Ecto neural progenitor cell (in vitro differentiated cells): ENCODE measurements at regions not wholly inside any gene's neighbourhood (a gene's known extent, or its start where the extent isn't known, plus 50 kb on each side); places are given as distances from the start of the nearest gene placed in this dataset.
"Not testable (repeated sequence)": the region's sequence is repeated elsewhere in the genome, so short reads cannot be mapped to it uniquely, and the experiment has no call there.

Source experiments
- DNase-seq: peaks from one replicate; pipeline ENCODE4 v3.0.0-alpha.2; 2018; ENCODE audit warnings: low spot score

DNA sequence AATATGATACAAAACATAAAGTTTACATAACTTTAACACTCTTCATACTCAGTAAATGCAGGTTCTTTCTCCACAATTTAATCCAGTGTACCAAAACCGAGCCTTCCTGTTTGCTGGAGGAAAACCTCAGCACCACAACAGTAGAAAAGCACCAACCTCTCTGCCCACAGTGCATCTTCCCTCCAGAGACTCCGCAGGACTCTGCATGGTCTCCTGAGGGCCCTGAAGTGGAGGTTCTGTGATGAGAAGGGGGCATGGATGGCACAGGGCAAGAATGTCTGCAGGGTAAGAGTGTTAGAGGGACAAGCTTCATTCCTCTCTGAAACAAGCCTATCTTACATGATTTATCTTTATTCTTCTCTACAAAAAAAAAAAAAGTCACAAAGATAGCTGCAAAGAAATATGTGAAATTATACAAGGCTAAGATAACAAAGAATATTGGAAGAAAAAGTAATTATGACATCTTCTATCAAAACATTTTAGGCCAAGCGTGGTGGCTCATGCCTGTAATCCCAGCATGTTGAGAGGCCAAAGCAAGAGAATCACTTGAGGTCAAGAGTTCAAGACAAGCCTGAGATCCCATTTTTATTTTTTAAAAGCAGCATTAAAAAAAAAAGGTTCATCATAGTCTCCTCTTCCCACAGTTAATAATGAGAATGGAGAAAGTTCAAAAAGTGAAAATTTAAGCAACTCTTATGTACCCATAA is 102.0 kb downstream of the VPREB1 start:
- no peak for DNase-seq

DNA sequence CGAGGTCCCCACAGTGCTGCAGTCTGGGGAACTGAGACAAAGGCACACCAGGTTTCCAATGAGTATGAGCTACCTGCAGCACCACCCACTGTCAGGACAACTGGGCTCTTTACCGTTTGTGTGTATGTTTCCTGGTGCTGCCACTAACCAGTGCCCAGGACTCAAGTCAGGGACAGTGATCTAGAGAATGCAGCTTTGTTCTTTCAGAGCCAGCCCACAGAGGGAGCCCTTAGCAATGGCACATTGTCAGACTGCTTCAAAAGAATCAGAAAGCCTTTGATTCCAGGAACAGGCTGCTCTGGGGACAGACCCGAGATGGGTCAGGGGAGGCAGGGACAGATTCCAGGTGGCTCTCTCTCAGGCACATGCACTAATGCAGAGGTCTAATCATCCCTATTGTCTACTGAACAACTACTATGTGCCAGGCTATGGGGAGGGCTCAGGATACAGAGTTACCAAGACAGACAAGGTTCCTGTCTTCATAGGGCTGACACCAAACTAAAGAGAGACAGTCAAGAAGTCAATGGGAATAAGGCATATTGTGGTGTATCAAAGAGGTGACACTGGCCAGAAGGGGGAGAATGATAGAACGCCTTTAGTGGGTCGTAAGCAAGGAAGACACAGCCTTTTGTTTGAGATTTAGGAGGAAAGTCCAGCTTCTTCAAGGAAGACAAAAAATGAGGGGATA is 103.7 kb downstream of the VPREB1 start:
- peak; percentile 61 for DNase-seq

DNA sequence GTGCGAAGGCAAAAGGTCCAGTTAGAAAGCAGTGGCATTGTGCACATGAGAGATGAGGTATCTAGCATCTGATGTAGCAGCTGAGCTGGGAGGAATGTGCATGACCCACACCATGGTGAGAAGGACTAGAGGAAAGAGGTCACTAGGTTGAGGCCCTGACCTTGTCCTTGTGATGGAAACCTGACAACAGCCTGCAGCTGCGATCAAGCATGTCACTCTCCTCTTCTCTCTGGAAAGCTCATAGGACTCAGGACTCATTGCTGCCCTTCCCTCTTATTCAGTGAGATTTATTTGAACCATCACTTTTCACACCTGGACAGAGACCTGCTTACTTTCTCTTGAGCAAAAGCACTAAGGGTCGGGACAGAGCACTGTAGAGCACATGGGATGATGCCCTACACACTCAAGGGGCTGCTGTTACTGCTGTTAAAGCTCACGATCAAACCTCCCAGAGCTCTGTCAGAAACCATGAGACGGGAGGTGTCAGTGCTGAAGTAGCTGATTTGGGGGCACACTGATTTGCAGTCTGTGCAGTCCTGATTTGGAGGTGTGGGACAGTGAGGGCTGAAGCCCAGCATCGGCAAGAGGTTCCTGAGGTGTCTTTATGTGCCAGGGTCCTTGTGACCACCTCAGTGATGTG is 104.3 kb downstream of the VPREB1 start:
- DNase-seq: no peak

DNA sequence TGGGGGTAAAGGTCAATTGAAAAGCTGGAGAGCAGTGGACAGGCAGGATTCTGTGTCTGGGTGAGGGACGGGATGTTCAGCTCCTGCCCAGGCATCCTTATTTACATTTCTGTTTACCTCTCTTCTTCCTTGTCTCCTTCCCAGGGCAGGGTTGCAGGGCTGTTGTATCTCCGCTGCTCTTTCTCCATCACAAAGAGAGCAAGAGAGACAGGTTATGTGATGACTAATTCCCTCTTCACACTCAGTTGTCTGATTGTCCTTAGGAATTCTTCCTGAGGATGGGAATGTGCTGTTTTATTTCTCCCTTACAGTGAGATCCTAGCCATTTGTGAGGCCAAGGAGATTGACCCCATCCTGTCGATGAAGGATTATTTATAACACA is 104.9 kb downstream of the VPREB1 start:
- no peak for DNase-seq

DNA sequence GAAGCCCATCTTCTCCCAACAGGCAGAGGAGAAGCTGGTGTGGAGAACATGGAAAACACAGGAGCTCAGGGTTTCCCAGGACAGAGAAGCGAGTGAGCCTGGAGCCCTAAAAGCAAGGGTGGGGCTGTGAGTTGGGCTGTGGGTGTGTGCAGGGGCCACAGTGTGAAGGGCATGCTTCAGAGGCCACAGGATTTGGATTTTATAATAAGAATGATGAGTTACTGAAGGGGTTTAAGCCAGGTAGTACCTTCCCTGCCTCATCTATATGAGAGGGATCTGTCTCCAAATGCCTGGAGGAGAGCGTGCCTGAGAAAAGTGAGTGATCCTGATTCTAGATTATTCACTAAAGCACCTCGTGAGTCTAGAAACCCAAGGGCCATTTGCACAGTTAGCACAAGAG is 106.8 kb downstream of the VPREB1 start:
- no peak for DNase-seq

DNA sequence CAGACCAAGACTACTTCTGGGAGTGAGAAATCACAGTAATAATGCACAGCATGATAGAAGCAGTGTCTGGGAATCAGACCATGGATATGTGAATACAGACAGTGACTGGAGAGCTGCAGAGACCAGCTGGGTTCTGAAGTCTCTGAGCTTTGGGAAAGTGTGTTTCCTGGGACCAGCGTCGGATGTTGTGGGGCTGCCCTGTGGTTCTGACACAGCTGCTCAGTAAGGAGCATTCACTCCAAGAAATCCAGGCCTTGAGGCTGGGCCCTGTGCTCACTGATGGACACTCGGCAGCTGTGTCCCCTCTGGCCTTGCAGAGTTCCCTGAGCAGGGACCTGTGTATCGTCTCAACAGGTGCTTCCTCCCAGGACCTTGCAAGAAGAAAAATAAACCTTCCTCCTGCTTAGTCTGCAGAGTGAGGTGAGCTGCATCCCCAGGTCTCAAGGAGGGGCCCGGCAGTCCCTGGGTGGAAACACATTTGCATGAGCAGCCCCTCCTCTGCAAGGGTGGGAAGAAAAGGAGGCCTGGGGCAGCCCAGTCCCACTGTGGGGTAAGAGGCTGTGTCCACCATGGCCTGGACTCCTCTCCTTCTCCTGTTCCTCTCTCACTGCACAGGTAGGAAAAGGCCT is 107.9 kb downstream of the VPREB1 start:
- no peak for DNase-seq

DNA sequence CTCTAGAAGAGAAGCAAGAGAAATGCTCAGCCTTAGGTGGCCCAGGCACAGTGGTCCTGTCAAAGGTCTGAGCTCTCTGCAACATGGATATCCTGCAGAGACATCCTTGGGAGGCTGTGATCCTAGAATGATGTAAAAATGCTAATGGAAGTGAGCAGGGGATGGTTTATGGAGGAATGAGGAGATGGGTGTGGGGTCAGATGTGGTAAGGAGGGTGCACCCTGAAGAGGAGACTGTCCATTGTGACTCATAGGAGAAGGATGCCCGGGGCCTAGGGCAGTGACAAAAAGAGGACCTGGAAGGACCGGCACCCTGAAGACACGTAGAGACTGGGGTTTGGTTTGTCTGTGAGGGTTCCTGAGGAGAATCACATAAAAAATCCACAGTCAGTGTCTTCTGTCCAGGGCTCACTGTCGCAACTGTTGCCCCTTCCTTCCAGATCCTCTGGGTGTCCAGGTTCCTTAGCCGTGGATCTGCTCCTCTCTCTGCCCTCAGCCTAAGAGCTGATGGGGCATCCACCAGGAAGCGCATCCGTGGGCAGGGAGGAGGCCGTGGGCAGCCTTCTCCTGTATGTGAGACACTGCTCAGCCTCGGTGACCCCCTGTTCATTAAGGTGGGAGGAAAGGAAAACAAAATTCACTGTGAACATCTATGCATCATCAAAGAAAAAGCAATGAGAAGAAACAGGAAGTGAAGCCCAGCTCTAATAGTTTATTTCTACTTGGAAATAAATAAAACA is 110.7 kb downstream of the VPREB1 start:
- DNase-seq: no peak

DNA sequence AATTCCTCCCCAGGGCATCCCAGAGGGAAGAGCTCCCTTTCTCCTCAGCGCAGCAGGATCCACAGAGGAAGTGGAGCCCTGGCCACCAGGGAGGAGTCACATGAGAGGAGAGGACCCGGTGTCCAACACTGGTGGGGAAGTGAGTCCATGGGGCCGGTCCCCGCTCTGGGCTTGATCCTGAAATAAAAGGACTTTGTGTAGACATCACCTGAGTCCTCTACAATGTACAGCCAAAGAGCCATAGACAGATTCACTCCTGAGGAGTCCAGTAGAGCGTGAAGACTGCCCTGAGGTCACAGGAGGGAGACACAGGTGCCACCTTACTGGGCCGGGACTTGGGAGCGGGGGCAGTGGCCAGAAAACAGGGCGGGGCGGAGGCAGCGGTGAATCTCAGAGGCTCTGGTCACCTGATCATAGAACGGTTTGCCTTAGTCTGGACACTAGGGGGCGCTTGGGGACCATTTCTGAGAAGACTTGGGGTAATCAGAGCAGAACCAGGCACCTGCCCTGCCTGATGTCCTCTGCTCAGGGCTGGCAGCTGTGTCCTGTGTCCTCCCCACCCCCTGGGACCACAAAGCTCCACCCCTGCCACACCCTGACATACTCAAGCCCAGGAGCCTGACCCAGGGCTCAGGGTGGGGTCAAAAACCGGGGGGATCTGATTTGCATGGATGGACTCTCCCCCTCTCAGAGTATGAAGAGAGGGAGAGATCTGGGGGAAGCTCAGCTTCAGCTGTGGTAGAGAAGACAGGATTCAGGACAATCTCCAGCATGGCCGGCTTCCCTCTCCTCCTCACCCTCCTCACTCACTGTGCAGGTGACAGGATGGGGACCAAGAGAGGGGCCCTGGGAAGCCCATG is 112.7 kb downstream of the VPREB1 start:
- DNase-seq: peak; percentile 91

DNA sequence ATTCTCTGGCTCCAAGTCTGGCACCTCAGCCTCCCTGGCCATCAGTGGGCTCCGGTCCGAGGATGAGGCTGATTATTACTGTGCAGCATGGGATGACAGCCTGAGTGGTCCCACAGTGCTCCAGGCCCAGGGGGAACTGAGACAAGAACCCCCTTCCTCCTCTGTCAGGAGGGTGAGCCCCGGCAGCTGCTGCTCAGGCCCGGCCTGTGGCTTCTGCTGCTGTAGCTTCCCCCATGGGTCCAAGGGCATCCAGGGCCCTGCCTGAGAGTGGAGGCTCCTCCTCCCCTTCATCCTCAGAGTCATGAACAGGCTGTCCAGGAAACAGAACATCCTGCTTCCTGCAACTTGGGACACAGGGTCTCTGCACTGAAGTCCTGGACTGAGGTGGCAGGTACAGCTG is 113.6 kb downstream of the VPREB1 start:
- no peak for DNase-seq

DNA sequence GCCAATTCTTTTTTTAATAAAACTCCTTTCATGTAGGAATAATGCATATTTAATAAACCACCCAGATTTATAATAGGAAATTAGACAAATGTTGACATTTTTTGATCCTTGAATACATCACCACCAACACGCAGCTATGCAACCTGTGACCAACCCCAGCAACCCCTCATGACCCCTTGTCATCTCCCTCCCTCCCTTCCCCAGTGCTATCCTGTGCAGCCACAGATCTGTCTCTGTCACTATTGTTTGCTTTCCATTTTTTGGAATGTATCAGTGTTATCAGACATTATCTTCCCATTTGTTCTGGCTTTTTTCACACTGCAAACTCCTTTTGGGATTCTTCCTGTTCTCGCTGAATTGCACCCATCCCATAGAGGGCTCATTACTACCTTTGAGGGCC is 114.1 kb downstream of the VPREB1 start:
- DNase-seq: no peak

DNA sequence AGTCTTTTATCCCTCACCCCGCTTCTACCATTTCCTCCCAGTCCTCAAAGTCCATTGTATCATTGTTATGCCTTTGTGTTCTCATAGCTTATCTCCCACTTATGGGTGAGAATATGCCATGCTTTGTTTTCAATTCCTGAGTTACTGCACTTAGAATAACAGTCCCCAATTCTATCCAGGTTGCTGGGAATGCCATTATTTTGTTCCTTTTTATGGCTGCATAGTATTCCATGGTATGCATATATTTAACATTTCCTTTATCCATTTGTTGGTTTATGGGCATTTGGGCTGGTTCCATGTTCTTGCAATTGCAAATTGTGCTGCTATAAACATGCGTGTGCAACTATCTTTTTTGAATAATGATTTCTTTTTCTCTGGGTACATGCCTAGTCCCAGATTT is 114.9 kb downstream of the VPREB1 start:
- no peak for DNase-seq

DNA sequence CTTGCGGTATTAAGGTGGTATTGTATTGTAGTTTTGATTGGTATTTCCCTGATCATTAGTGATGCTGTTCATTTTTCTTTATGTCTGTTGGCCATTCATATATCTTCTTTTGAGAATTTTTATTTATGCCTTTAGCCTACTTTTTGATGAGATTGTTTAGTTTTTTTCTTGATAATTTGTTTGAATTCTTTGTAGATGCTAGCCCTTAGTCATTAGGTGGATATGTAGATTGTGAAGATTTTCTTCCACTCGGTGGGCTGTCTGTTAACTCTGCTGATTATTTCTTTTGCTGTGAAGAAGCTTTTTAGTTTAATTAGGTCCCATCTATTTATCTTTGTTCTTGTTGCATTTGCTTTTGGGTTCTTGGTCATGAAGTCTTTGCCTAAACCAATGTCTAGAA is 115.4 kb downstream of the VPREB1 start:
- no peak for DNase-seq

DNA sequence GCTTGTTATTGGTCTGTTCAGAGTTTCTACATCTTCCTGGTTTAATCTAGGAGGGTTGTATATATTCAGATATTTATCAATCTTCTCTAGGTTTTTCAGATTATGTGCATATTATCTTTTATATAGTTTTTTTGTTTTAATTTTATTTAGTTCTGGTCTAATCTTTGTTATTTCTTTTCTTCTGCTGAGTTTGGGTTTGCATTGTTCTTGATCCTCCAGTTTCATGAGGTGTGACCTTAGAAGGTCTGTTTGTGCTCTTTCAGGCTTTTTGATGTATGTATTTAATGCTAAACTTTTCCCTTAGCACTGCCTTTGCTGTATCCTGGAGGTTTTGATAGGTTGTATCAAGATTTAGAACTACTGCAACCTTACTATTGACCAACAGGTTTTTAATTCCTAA is 117.7 kb downstream of the VPREB1 start:
- no peak for DNase-seq

DNA sequence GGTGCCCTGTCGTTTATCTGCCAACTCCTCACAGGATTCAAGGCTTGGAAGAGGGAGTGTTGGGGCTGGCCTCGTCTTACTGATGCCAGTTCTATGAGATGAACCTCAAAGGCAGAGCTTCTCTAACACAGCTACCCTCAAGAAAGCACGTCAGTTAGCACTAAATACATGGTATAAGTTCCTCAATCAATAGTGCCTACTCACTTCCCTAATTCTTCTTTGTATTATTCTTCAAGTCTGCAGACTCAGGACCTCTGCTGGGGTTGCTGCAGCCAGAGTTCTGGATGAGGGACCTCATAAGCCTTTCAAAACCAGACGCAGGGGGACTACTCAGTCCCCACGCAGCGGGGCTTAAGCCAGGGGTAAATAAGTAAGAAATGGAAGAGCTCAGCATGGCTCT is 118.3 kb downstream of the VPREB1 start:
- DNase-seq: no peak

DNA sequence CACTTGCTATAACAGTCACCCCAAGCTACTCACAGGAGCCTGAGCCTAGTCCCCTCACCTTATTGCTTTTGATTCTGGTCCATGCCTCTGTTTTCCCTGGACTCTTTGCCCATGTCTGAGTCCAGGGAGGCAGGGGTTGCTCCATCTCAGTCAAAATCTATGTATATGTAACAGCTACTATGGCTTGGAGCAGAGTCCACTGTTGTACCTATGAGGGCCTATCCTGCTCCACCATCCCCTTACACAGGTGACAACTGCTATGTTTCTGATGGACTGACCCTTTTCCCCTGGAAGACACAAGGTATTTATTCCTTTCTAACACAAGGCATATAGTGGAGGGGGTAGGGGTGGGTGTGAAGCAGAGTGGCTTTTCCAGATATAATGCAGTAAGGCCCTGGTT is 119.6 kb downstream of the VPREB1 start:
- no peak for DNase-seq

DNA sequence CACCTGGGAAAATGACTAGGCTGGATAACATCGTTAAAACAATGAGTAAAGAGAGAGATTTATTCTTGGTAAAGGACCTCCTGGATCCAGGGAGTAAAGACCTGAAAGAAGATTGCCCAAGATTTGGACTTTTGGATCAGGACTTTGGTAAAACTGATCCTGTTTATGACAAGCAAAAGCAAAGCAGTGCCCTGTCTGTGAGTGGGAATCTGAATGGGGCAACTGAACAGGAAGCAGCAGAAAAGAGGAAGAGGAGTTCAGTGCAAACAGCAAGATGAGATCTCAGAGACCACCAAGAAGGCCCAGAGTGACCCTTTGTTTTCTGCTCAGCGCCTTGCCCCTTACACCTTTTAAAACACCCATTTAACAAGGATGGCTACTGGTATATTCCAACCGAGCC is 122.0 kb downstream of the VPREB1 start:
- no peak for DNase-seq

DNA sequence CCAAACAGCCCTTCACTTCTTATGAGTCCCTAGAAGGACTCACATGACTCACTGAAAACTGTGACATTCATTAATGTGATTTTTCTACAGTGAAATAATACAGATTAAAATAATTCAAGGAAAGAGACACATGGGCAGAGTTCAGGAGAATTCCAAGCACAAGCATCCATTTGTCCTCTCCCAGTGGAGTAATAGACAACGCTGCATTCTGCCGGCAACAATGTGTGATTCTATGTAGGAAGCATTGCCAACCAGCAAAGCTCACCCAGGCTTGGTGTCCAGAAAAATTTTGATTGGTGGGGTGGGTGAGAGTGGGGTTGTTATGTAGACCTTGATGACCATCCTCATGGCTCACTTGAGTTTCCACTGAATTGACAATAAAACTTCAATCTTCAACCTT is 123.9 kb downstream of the VPREB1 start:
- no peak for DNase-seq

DNA sequence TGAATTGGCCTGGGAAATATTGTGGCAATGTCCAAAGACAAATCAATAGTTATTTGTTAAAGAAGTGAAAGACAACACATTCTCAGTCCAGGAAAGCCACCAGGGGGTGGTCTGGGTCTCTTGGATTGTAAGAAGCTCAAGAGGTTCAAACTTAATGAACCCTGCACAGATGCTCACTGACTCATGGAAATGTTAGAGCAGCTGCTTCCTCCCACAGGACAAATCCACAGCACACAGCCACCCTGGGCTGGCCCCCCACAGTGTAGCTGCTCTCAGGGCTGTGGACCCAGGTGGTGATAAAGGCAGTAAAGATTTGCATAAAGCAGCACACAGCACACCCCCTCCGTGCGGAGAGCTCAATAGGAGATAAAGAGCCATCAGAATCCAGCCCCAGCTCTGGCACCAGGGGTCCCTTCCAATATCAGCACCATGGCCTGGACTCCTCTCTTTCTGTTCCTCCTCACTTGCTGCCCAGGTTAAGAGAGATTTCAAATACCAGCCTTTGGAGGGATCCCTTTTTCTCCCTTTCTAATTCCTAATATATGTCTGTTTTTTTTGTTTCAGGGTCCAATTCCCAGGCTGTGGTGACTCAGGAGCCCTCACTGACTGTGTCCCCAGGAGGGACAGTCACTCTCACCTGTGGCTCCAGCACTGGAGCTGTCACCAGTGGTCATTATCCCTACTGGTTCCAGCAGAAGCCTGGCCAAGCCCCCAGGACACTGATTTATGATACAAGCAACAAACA is 124.8 kb downstream of the VPREB1 start:
- DNase-seq: not testable (repeated sequence)

DNA sequence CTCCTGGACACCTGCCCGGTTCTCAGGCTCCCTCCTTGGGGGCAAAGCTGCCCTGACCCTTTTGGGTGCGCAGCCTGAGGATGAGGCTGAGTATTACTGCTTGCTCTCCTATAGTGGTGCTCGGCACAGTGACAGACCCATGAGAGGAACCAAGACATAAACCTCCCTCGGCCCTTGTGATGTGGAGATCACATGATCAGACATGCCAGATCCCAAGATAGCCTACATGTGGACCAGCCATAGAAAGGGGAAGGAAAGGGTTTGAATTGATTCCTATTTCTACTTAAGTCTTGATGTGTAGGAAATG is 125.3 kb downstream of the VPREB1 start:
- no peak for DNase-seq

DNA sequence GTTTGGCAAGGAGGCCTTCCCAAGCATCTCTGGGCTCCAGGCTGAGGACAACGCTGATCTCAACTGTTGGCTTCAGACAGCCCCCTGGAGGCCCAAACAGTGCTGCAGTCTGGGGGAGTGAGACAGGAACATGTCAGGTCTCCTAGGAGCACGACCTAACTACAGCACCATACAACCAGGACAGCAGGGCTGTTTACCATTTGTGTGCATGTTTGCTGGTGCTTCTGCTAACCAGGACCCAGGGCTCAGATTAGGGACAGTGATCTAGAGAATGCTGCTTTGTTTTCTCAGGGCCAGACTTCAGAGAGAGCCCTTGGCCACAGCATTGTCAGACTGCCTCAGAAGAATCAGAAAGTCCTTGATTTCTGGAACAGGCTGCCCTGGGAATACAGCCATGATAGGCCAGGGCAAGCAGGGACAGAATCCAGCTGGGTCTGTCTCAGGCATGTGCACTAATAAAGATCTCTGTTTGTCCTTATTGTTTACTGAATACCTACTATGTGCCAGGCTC is 126.5 kb downstream of the VPREB1 start:
- no peak for DNase-seq

DNA sequence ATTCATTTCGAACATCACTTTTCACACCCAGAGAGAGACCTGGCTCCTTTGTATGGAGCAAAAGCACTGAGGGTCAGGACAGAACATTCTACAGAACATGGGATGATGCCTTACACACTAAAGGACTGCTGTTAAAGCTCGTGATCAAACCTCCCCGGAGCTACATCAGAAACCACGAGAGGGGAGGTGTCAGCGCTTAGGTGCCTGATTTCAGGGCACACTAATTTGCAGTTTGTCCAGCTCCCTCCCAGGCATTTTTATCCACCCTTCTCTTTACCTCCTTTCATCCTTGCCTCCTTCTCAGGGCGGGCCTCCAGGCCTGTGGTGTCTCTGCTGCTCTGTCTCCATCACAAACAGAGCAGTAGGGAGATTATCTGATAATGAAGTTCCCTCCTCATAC is 127.5 kb downstream of the VPREB1 start:
- DNase-seq: no peak
